Endothelial cell of umbilical vein (primary cell): ENCODE measurements at regions not wholly inside any gene's neighbourhood (a gene's known extent, or its start where the extent isn't known, plus 50 kb on each side); places are given as distances from the start of the nearest gene placed in this dataset.

Source experiments
- BruUV-seq: library from RNA; stranded (reverse); fragments of 400-500 nt; replicated peaks from 2 replicates; lab custom pipeline; 2021; lab: Mats Ljungman, UMichigan
- CTCF ChIA-PET: fragments of 300-600, 350-600 bp; sonication (Branson Sonifier 250); formaldehyde crosslinking; loops from one replicate; lab custom pipeline; 2021; ENCODE audit warnings: antibody characterized with exemption, inconsistent platforms; lab: Charles Lee
- POLR2A ChIA-PET: fragments of 300-600, 350-600 bp; sonication (Branson Sonifier 250); formaldehyde crosslinking; loops from one replicate; lab custom pipeline; 2021; ENCODE audit warnings: antibody characterized with exemption, inconsistent platforms; lab: Charles Lee
- DNase-seq: peaks from one replicate; pipeline ENCODE4 v3.0.0-alpha.2; 2011; ENCODE audit warnings: low read depth, low spot score
- FAIRE-seq: peaks from 2 replicates; lab custom pipeline; 2011; peaks lifted over from hg19 to GRCh38; lab: Jason Lieb, UNC
- H2AFZ ChIP-seq: 2 replicates; pipeline ENCODE4 v1.6.0; 2012; ENCODE audit warnings: low read depth, low read length, control low read depth, inconsistent platforms
- H3K27ac ChIP-seq: 2 replicates; pipeline ENCODE4 v1.5.1; 2011; ENCODE audit warnings: low read depth, mild to moderate bottlenecking, control low read depth, low read length, moderate library complexity; ENCODE audit not compliant: insufficient read depth
- H3K27me3 ChIP-seq, 2 experiments: 2 replicates each; pipeline versions ENCODE4 v1.6.0 to v1.6.1; 2011; ENCODE audit warnings: low read length in 2 of 2, mixed read lengths in 1 of 2; ENCODE audit not compliant: control insufficient read depth in 2 of 2, insufficient read depth in 2 of 2
- H3K36me3 ChIP-seq, 2 experiments: 2 replicates in 1 of 2; 3 replicates in 1 of 2; pipeline ENCODE4 v1.5.1; 2011; ENCODE audit warnings: low read length in 2 of 2, mild to moderate bottlenecking in 1 of 2, moderate library complexity in 1 of 2; ENCODE audit not compliant: control insufficient read depth in 2 of 2, insufficient read depth in 2 of 2; ENCODE audit errors: extremely low read depth in 1 of 2
- H3K4me1 ChIP-seq: 3 replicates; pipeline ENCODE4 v1.5.1; 2011; ENCODE audit warnings: mild to moderate bottlenecking, low read length; ENCODE audit not compliant: control insufficient read depth, insufficient read depth; ENCODE audit errors: extremely low read depth
- H3K4me2 ChIP-seq: 2 replicates; pipeline ENCODE4 v1.6.1; 2011; ENCODE audit warnings: low read length, control low read depth, mixed read lengths; ENCODE audit not compliant: insufficient read depth
- H3K4me3 ChIP-seq, 3 experiments: fragments of 200-600 bp in 1 of 3; sonication (generic), shearing (Covaris generic) in 1 of 3; replicated peaks in 1 of 3; 2 replicates each; pipeline ENCODE4 v1.5.1; 2011 to 2016; ENCODE audit warnings: control low read depth in 3 of 3, low read length in 3 of 3, mild to moderate bottlenecking in 2 of 3, inconsistent platforms in 1 of 3, low read depth in 1 of 3, moderate library complexity in 1 of 3; ENCODE audit not compliant: insufficient read depth in 1 of 3
- H3K79me2 ChIP-seq: 2 replicates; pipeline ENCODE4 v1.6.0; 2012; ENCODE audit warnings: low read length, inconsistent platforms; ENCODE audit not compliant: control insufficient read depth, insufficient read depth
- H3K9ac ChIP-seq: replicated peaks from 2 replicates; pipeline ENCODE3; 2011; ENCODE audit warnings: low read length, control low read depth; ENCODE audit not compliant: insufficient read depth; ENCODE audit errors: extremely low read depth
- H3K9me1 ChIP-seq: replicated peaks from 3 replicates; pipeline ENCODE4 v1.6.0; 2011; ENCODE audit warnings: mild to moderate bottlenecking, low read length; ENCODE audit not compliant: control insufficient read depth, insufficient read depth; ENCODE audit errors: extremely low read depth
- H3K9me3 ChIP-seq: replicated peaks from 2 replicates; pipeline ENCODE4 v1.5.1; 2012; ENCODE audit warnings: low read length, inconsistent platforms; ENCODE audit not compliant: control insufficient read depth, insufficient read depth
- H4K20me1 ChIP-seq: replicated peaks from 2 replicates; pipeline ENCODE3; 2011; ENCODE audit warnings: mild to moderate bottlenecking, low read length; ENCODE audit not compliant: control insufficient read depth, insufficient read depth; ENCODE audit errors: extremely low read depth
- EZH2 ChIP-seq: IDR thresholded peaks from 2 replicates; pipeline ENCODE4 v1.6.1; 2012; ENCODE audit warnings: borderline replicate concordance, low read depth, mild to moderate bottlenecking, moderate library complexity, low read length, inconsistent platforms; ENCODE audit not compliant: severe bottlenecking
- FOS ChIP-seq: IDR thresholded peaks from 2 replicates; pipeline ENCODE4 v1.6.1; 2011; ENCODE audit warnings: mild to moderate bottlenecking, low read length, moderate library complexity, borderline replicate concordance; ENCODE audit not compliant: insufficient read depth
- GATA2 ChIP-seq: IDR thresholded peaks from 2 replicates; pipeline ENCODE4 v1.7.0; 2011; ENCODE audit warnings: low read depth, mild to moderate bottlenecking, moderate library complexity, mixed read lengths, low read length; ENCODE audit not compliant: insufficient read length, insufficient read depth
- JUN ChIP-seq: IDR thresholded peaks from 2 replicates; pipeline ENCODE4 v1.6.1; 2011; ENCODE audit warnings: borderline replicate concordance, low read depth; ENCODE audit not compliant: insufficient read length, insufficient read depth
- MYC ChIP-seq: IDR thresholded peaks from one replicate; pipeline ENCODE4 v1.6.1; 2011; ENCODE audit warnings: mild to moderate bottlenecking, low read depth, low read length
- POLR2A ChIP-seq: IDR thresholded peaks from 2 replicates; pipeline ENCODE4 v1.6.1; 2012; ENCODE audit warnings: low read depth, mild to moderate bottlenecking, control low read depth, low read length
- POLR2AphosphoS5 ChIP-seq: IDR thresholded peaks from 2 replicates; pipeline ENCODE4 v1.6.1; 2012; ENCODE audit warnings: low read depth, mild to moderate bottlenecking, control low read depth, low read length, moderate library complexity; ENCODE audit not compliant: insufficient read depth
- dilution Hi-C: fragments of 300-500 bp; cut with MboI; formaldehyde crosslinking; loops from one replicate; pipeline ENCODE4 v1.15.0; 2019; ENCODE audit warnings: low sequenced_read_pairs; ENCODE audit not compliant: extremely low pct_ligation_motif_present
- intact Hi-C: fragments of 100-400 bp; cut with micrococcal nuclease; formaldehyde crosslinking; loops from one replicate; pipeline ENCODE4 v1.10.0; 2022
- TF ChIP-seq, protein P1 (sequence below): IDR thresholded peaks from 2 replicates; pipeline ENCODE4 v1.6.1; 2011; ENCODE audit not compliant: insufficient read depth, insufficient read length
- TF ChIP-seq, protein P2 (sequence below), 2 donors: IDR thresholded peaks; 1 replicate in 1 of 2; 2 replicates in 1 of 2; pipeline ENCODE4 v1.5.1; 2011; ENCODE audit warnings: low read length in 2 of 2, mild to moderate bottlenecking in 2 of 2, moderate library complexity in 2 of 2, control low read depth in 1 of 2, inconsistent platforms in 1 of 2, low read depth in 1 of 2; ENCODE audit not compliant: insufficient read depth in 1 of 2; ENCODE audit errors: extremely low read depth in 1 of 2

DNA sequence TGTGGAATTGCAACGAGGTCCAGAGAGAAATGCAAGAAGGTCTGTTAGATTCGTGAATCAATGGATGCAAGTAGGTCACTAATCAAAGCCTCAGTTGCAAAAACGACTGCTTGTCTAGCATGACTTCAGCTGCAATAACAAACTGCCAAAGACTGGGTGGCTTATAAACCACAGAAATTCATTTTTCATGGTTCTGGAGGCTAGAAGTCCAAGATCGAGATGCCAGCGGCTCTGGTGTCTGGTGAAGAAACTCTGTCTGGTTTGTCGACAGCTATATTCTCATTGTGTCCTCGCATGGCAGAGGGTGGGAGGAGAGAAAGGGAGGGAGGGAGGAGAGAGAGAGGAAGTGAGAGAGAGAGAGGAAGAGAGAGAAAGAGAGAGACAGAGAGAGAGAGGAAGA, 114.7 kb downstream of the MXRA5 start:
- H3K79me2 ChIP-seq = no peaks in the 10 kb centered on the region
- H3K9me3 ChIP-seq = no peaks in the 10 kb centered on the region
- intact Hi-C loops = no loop called here
- no peak overlapping the region for H3K4me2 ChIP-seq
- H3K4me3 ChIP-seq = no peak overlapping the region
- H3K9me1 ChIP-seq = no peaks in the 10 kb centered on the region
- dilution Hi-C loops = no loop called here
- TF ChIP-seq FOS (no peak), GATA2 (no peak), MYC (no peak), JUN (no peak), POLR2A (no peak), POLR2AphosphoS5 (no peak), EZH2 (no peak)
- TF ChIP-seq, protein P1, sequence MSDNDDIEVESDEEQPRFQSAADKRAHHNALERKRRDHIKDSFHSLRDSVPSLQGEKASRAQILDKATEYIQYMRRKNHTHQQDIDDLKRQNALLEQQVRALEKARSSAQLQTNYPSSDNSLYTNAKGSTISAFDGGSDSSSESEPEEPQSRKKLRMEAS = no peak
- TF ChIP-seq, protein P2, sequence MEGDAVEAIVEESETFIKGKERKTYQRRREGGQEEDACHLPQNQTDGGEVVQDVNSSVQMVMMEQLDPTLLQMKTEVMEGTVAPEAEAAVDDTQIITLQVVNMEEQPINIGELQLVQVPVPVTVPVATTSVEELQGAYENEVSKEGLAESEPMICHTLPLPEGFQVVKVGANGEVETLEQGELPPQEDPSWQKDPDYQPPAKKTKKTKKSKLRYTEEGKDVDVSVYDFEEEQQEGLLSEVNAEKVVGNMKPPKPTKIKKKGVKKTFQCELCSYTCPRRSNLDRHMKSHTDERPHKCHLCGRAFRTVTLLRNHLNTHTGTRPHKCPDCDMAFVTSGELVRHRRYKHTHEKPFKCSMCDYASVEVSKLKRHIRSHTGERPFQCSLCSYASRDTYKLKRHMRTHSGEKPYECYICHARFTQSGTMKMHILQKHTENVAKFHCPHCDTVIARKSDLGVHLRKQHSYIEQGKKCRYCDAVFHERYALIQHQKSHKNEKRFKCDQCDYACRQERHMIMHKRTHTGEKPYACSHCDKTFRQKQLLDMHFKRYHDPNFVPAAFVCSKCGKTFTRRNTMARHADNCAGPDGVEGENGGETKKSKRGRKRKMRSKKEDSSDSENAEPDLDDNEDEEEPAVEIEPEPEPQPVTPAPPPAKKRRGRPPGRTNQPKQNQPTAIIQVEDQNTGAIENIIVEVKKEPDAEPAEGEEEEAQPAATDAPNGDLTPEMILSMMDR (IDR thresholded peaks at IDR 0.05; ENCODE audit: extremely low read depth in 1 of 2, insufficient read depth in 1 of 2, low read depth in 1 of 2, low read length in 2 of 2) = no peak
- CTCF ChIA-PET = no interaction called here
- no peak overlapping the region for H2AFZ ChIP-seq
- no peaks in the 10 kb centered on the region for H3K4me1 ChIP-seq
- no peaks in the 10 kb centered on the region for H4K20me1 ChIP-seq
- POLR2A ChIA-PET = no interaction called here
- H3K27ac ChIP-seq = no peak overlapping the region
- no peak overlapping the region for H3K9ac ChIP-seq
- no TSS peak for BruUV-seq
- H3K27me3 ChIP-seq = no peaks in the 10 kb centered on the region
- H3K36me3 ChIP-seq = no peaks in the 10 kb centered on the region
- DNase-seq = no peak
- FAIRE-seq = no peak
